Keratinocyte (primary cell): ENCODE measurements at regions not wholly inside any gene's neighbourhood (a gene's known extent, or its start where the extent isn't known, plus 50 kb on each side); places are given as distances from the start of the nearest gene placed in this dataset.

Experiments used
- EZH2 ChIP-seq: IDR thresholded peaks from one replicate; pipeline ENCODE4 v1.6.1; 2012; ENCODE audit warnings: inconsistent platforms, mild to moderate bottlenecking, low read length, moderate library complexity
- TF ChIP-seq, protein P1 (sequence below), 3 experiments: IDR thresholded peaks in 1 of 3; conservative IDR thresholded peaks in 1 of 3; optimal IDR thresholded peaks in 1 of 3; 2 replicates in 2 of 3; 3 replicates in 1 of 3; pipeline versions ENCODE3 to v1.5.1; 2011; ENCODE audit warnings: low read length in 3 of 3, mild to moderate bottlenecking in 3 of 3, moderate library complexity in 2 of 3, control low read depth in 1 of 3, inconsistent platforms in 1 of 3; ENCODE audit not compliant: insufficient read depth in 2 of 3; ENCODE audit errors: extremely low read depth in 1 of 3

DNA sequence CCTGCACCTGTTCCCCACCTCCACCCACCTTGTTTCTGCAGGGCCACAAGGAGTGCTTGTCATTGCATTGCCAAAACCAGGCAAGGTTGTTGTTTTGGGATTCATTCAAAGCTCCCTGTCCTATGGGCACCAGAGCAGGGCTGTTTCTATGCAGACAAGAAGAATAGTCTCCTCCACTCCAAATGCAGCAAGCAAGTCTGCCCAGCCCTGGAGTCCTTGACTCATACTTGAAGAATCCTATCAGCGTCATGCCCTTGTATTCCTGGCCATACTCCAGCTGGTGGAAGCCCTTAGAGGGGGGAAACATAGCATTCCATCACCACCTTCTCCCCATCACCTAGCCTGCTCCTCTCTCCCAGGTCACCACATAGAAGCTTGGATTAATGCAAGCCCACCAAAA, 145.3 kb upstream of the ECI2 start:
- TF ChIP-seq, protein P1, sequence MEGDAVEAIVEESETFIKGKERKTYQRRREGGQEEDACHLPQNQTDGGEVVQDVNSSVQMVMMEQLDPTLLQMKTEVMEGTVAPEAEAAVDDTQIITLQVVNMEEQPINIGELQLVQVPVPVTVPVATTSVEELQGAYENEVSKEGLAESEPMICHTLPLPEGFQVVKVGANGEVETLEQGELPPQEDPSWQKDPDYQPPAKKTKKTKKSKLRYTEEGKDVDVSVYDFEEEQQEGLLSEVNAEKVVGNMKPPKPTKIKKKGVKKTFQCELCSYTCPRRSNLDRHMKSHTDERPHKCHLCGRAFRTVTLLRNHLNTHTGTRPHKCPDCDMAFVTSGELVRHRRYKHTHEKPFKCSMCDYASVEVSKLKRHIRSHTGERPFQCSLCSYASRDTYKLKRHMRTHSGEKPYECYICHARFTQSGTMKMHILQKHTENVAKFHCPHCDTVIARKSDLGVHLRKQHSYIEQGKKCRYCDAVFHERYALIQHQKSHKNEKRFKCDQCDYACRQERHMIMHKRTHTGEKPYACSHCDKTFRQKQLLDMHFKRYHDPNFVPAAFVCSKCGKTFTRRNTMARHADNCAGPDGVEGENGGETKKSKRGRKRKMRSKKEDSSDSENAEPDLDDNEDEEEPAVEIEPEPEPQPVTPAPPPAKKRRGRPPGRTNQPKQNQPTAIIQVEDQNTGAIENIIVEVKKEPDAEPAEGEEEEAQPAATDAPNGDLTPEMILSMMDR (optimal IDR thresholded peaks at IDR 0.05 in 1 of 3, IDR thresholded peaks at IDR 0.05 in 1 of 3, conservative IDR thresholded peaks at IDR 0.05 in 1 of 3; ENCODE audit: extremely low read depth in 1 of 3, insufficient read depth in 2 of 3, low read length in 3 of 3) = no peak
- no peak for TF ChIP-seq EZH2
